HL-60 (cell line): ENCODE measurements at regions not wholly inside any gene's neighbourhood (a gene's known extent, or its start where the extent isn't known, plus 50 kb on each side); places are given as distances from the start of the nearest gene placed in this dataset.

ENCODE experiments used
- GABPA ChIP-seq: IDR thresholded peaks from 2 replicates; pipeline ENCODE4 v1.6.1; 2012; ENCODE audit warnings: low read depth
- POLR2AphosphoS5 ChIP-seq: IDR thresholded peaks from 2 replicates; pipeline ENCODE4 v1.6.1; 2012; ENCODE audit warnings: low read depth
- REST ChIP-seq: IDR thresholded peaks from 2 replicates; pipeline ENCODE4 v1.6.1; 2012; ENCODE audit warnings: low read depth; ENCODE audit not compliant: insufficient replicate concordance
- TF ChIP-seq, protein P1 (sequence below): IDR thresholded peaks from one replicate; pipeline ENCODE4 v1.5.1; 2011; ENCODE audit warnings: low read length, control low read depth, inconsistent platforms; ENCODE audit not compliant: insufficient read depth

GRCh38 chrX:126063984-126064383 lies 102.1 kb downstream of the DCAF12L2 start:
- TF ChIP-seq, protein P1, sequence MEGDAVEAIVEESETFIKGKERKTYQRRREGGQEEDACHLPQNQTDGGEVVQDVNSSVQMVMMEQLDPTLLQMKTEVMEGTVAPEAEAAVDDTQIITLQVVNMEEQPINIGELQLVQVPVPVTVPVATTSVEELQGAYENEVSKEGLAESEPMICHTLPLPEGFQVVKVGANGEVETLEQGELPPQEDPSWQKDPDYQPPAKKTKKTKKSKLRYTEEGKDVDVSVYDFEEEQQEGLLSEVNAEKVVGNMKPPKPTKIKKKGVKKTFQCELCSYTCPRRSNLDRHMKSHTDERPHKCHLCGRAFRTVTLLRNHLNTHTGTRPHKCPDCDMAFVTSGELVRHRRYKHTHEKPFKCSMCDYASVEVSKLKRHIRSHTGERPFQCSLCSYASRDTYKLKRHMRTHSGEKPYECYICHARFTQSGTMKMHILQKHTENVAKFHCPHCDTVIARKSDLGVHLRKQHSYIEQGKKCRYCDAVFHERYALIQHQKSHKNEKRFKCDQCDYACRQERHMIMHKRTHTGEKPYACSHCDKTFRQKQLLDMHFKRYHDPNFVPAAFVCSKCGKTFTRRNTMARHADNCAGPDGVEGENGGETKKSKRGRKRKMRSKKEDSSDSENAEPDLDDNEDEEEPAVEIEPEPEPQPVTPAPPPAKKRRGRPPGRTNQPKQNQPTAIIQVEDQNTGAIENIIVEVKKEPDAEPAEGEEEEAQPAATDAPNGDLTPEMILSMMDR: no peak
- no peak for TF ChIP-seq REST
- no peak for TF ChIP-seq GABPA
- TF ChIP-seq POLR2AphosphoS5: no peak
